HEK293 (cell line): ENCODE measurements at regions not wholly inside any gene's neighbourhood (a gene's known extent, or its start where the extent isn't known, plus 50 kb on each side); places are given as distances from the start of the nearest gene placed in this dataset.

Experiments used
- CTCF ChIA-PET: fragments of 350-600 bp; formaldehyde crosslinking; extraction: SDS; loops from one replicate; lab custom pipeline; 2021; ENCODE audit warnings: antibody characterized with exemption; lab: Yijun Ruan, JAX
- POLR2A ChIA-PET: fragments of 300-600 bp; formaldehyde crosslinking; extraction: SDS; loops from one replicate; lab custom pipeline; 2020; ENCODE audit warnings: antibody characterized with exemption, inconsistent platforms; lab: Yijun Ruan, JAX
- H3K27ac ChIP-seq: fragments of 200-500 bp; sonication (Bioruptor generic); 2 replicates; pipeline ENCODE4 v1.5.1; 2014; ENCODE audit warnings: low read depth, low read length, control low read depth, inconsistent platforms; ENCODE audit errors: extremely low read depth
- H3K36me3 ChIP-seq, 2 experiments: fragments of 200-500 bp in 1 of 2; sonication (Bioruptor generic) in 1 of 2; 1 replicate in 1 of 2; 2 replicates in 1 of 2; pipeline ENCODE4 v1.5.1; 2014 to 2017; ENCODE audit warnings: inconsistent platforms in 2 of 2, low read length in 2 of 2; ENCODE audit not compliant: control insufficient read depth in 2 of 2, insufficient read depth in 1 of 2
- H3K4me1 ChIP-seq: fragments of 200-500 bp; sonication (Bioruptor generic); 2 replicates; pipeline ENCODE4 v1.5.1; 2014; ENCODE audit warnings: mild to moderate bottlenecking, low read length, inconsistent platforms; ENCODE audit not compliant: control insufficient read depth, insufficient read depth
- H3K4me3 ChIP-seq: 2 replicates; pipeline ENCODE4 v1.5.1; 2011; ENCODE audit warnings: low read depth, mild to moderate bottlenecking, control low read depth, low read length, moderate library complexity
- H3K9me3 ChIP-seq: fragments of 200-500 bp; sonication (Bioruptor generic); 2 replicates; pipeline ENCODE4 v1.5.1; 2014; ENCODE audit warnings: low read depth, low read length, inconsistent platforms; ENCODE audit not compliant: control insufficient read depth, insufficient read depth
- ATF2 ChIP-seq: fragments of 450-650 bp; formaldehyde crosslinking; IDR thresholded peaks from 2 replicates; pipeline ENCODE4 v1.5.1; 2016; ENCODE audit warnings: missing biosample characterization, missing genetic modification characterization, low read depth
- BCL11A ChIP-seq: fragments of 450-650 bp; formaldehyde crosslinking; IDR thresholded peaks from 2 replicates; pipeline ENCODE4 v1.5.1; 2016; ENCODE audit warnings: low read depth, missing biosample characterization, missing genetic modification characterization
- FEZF1 ChIP-seq: fragments of 450-650 bp; formaldehyde crosslinking; IDR thresholded peaks from 2 replicates; pipeline ENCODE4 v1.5.1; 2016; ENCODE audit warnings: missing biosample characterization, missing genetic modification characterization
- HIC1 ChIP-seq: fragments of 450-650 bp; formaldehyde crosslinking; IDR thresholded peaks from 2 replicates; pipeline ENCODE4 v1.5.1; 2016; ENCODE audit warnings: missing biosample characterization, missing genetic modification characterization
- INSM2 ChIP-seq: fragments of 450-650 bp; formaldehyde crosslinking; IDR thresholded peaks from 2 replicates; pipeline ENCODE4 v1.5.1; 2016; ENCODE audit warnings: missing biosample characterization, missing genetic modification characterization
- KLF8 ChIP-seq: fragments of 450-650 bp; formaldehyde crosslinking; IDR thresholded peaks from 2 replicates; pipeline ENCODE4 v1.5.1; 2016; ENCODE audit warnings: missing biosample characterization, missing genetic modification characterization
- PRDM6 ChIP-seq: fragments of 450-650 bp; formaldehyde crosslinking; IDR thresholded peaks from 2 replicates; pipeline ENCODE4 v1.5.1; 2017; ENCODE audit warnings: missing biosample characterization, missing genetic modification characterization
- SCRT2 ChIP-seq: fragments of 450-650 bp; formaldehyde crosslinking; IDR thresholded peaks from 2 replicates; pipeline ENCODE4 v1.5.1; 2016; ENCODE audit warnings: missing biosample characterization, missing genetic modification characterization
- ZBTB21 ChIP-seq: fragments of 450-650 bp; formaldehyde crosslinking; IDR thresholded peaks from 2 replicates; pipeline ENCODE4 v1.5.1; 2017; ENCODE audit warnings: missing biosample characterization, missing genetic modification characterization
- ZEB2 ChIP-seq: fragments of 450-650 bp; formaldehyde crosslinking; IDR thresholded peaks from 2 replicates; pipeline ENCODE4 v1.5.1; 2016; ENCODE audit warnings: missing biosample characterization, missing genetic modification characterization
- ZNF18 ChIP-seq: fragments of 450-650 bp; formaldehyde crosslinking; IDR thresholded peaks from 2 replicates; pipeline ENCODE4 v1.5.1; 2016; ENCODE audit warnings: missing biosample characterization, missing genetic modification characterization
- ZNF184 ChIP-seq: fragments of 450-650 bp; IDR thresholded peaks from 2 replicates; pipeline ENCODE4 v1.5.1; 2018; ENCODE audit warnings: missing biosample characterization, mild to moderate bottlenecking, missing genetic modification characterization
- ZNF324 ChIP-seq: fragments of 450-650 bp; formaldehyde crosslinking; IDR thresholded peaks from 2 replicates; pipeline ENCODE4 v1.5.1; 2016; ENCODE audit warnings: missing biosample characterization, missing genetic modification characterization
- ZNF366 ChIP-seq: fragments of 450-650 bp; formaldehyde crosslinking; conservative IDR thresholded peaks from 2 replicates; pipeline ENCODE4 v1.5.1; 2016; ENCODE audit warnings: missing biosample characterization, missing genetic modification characterization
- ZNF416 ChIP-seq: fragments of 450-650 bp; formaldehyde crosslinking; IDR thresholded peaks from 2 replicates; pipeline ENCODE4 v1.5.1; 2016; ENCODE audit warnings: missing biosample characterization, missing genetic modification characterization
- ZNF488 ChIP-seq: fragments of 450-650 bp; formaldehyde crosslinking; IDR thresholded peaks from 2 replicates; pipeline ENCODE4 v1.5.1; 2016; ENCODE audit warnings: missing biosample characterization, missing genetic modification characterization
- ZNF623 ChIP-seq: fragments of 450-650 bp; formaldehyde crosslinking; IDR thresholded peaks from 2 replicates; pipeline ENCODE4 v1.5.1; 2016; ENCODE audit warnings: missing biosample characterization, missing genetic modification characterization
- ZNF629 ChIP-seq: fragments of 450-650 bp; formaldehyde crosslinking; IDR thresholded peaks from 2 replicates; pipeline ENCODE4 v1.5.1; 2017; ENCODE audit warnings: missing biosample characterization, missing genetic modification characterization
- ZNF692 ChIP-seq: fragments of 450-650 bp; formaldehyde crosslinking; IDR thresholded peaks from 2 replicates; pipeline ENCODE4 v1.5.1; 2016; ENCODE audit warnings: missing biosample characterization, missing genetic modification characterization
- ZNF837 ChIP-seq: fragments of 450-650 bp; formaldehyde crosslinking; IDR thresholded peaks from 2 replicates; pipeline ENCODE4 v1.5.1; 2016; ENCODE audit warnings: missing biosample characterization, missing genetic modification characterization

GRCh38 chr6:147128056-147128455 is 76.2 kb upstream of the STXBP5 start (continued):
- TF ChIP-seq ZNF692 = no peak
- TF ChIP-seq ZNF18 (tag by site-specific recombination) = no peak
- TF ChIP-seq ZNF324 (tag by site-specific recombination) = no peak
- no peak for TF ChIP-seq ZNF488

GRCh38 chr6:147131532-147132128 is 72.6 kb upstream of the STXBP5 start:
- Histone ChIP-seq H3K4me3 (no peak overlapping the region), H3K27ac (no peak overlapping the region), H3K9me3 (no peaks in the 10 kb centered on the region), H3K36me3 (no peaks in the 10 kb centered on the region), H3K4me1 (no peaks in the 10 kb centered on the region)
- ChIA-PET CTCF (no interaction called here), POLR2A (no interaction called here)
- TF ChIP-seq ZNF837 (tag by site-specific recombination) (no peak), SCRT2 (tag by site-specific recombination) (peak; percentile 74), ZBTB21 (0 out of 2 replicates have a peak, but pooled peaks have one; percentile 39), ZNF629 (tag by site-specific recombination) (0 out of 2 replicates have a peak, but pooled peaks have one; percentile 27)

GRCh38 chr6:147132889-147133288 is 71.3 kb upstream of the STXBP5 start:
- Histone ChIP-seq H3K36me3 (no peaks in the 10 kb centered on the region), H3K9me3 (no peaks in the 10 kb centered on the region), H3K4me1 (no peaks in the 10 kb centered on the region), H3K4me3 (no peak overlapping the region), H3K27ac (no peak overlapping the region)
- CTCF ChIA-PET = interaction anchor here (0.6 kb wide), 1 partner anchor 275 kb away, joined by 3 read pairs; no protein-coding TSS in a partner anchor
- POLR2A ChIA-PET = no interaction called here
- no peak for TF ChIP-seq BCL11A
- 0 out of 2 replicates have a peak, but pooled peaks have one; percentile 27 for TF ChIP-seq SCRT2 (tag by site-specific recombination)
- peak; percentile 40 for TF ChIP-seq ZNF629 (tag by site-specific recombination)
- 0 out of 2 replicates have a peak, but pooled peaks have one; percentile 37 for TF ChIP-seq KLF8 (tag by site-specific recombination)
- TF ChIP-seq ZNF623 (tag by site-specific recombination) = no peak
- peak; percentile 69; the same call in 1 of the 2 replicates for TF ChIP-seq PRDM6
- peak; percentile 41; the same call in 1 of the 2 replicates for TF ChIP-seq ZEB2
- 0 out of 2 replicates have a peak, but pooled peaks have one; percentile 16 for TF ChIP-seq INSM2 (tag by site-specific recombination)
- 0 out of 2 replicates have a peak, but pooled peaks have one; percentile 14 for TF ChIP-seq ZNF184 (tag by site-specific recombination)
- no peak for TF ChIP-seq ZNF416 (tag by site-specific recombination)
- TF ChIP-seq FEZF1 = peak; percentile 43; the same call in 1 of the 2 replicates
- 0 out of 2 replicates have a peak, but pooled peaks have one; percentile 29 for TF ChIP-seq HIC1 (tag by site-specific recombination)
- 0 out of 2 replicates have a peak, but pooled peaks have one; percentile 2 for TF ChIP-seq ATF2
- peak; percentile 37; the same call in 1 of the 2 replicates for TF ChIP-seq ZNF366 (tag by site-specific recombination)
- TF ChIP-seq ZBTB21 = 0 out of 2 replicates have a peak, but pooled peaks have one; percentile 21
- TF ChIP-seq, all 188 proteins: peak for 12
